GM21737 (cell line): ENCODE measurements at regions not wholly inside any gene's neighbourhood (a gene's known extent, or its start where the extent isn't known, plus 50 kb on each side); places are given as distances from the start of the nearest gene placed in this dataset.

Source experiments
- ATAC-seq: cut with Tn5 transposase; IDR thresholded peaks from one replicate; pipeline ENCODE4 v1.9.1; 2021; ENCODE audit warnings: mild to moderate bottlenecking, moderate library complexity; ENCODE audit not compliant: unreplicated experiment

DNA sequence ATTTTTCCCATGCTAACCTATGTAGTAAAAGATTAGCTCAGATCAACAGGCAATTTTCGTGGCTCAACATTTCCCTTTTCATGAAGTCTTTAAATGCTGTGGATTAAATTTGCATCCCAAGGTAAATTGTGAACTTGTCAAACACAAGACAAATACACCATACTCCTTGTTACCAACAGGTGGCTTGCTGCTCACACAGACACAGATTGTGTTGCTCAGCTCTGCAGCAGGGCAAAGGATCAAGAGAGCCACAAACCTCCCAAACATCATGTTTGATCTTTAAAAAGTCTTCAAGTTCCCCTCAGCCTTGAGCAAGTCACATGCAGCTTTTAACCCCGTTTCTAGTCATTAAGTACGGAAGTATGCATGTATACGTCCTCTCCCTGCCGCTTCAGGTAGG, 119.6 kb upstream of the CNTNAP4 start:
- ATAC-seq, result no peak

DNA sequence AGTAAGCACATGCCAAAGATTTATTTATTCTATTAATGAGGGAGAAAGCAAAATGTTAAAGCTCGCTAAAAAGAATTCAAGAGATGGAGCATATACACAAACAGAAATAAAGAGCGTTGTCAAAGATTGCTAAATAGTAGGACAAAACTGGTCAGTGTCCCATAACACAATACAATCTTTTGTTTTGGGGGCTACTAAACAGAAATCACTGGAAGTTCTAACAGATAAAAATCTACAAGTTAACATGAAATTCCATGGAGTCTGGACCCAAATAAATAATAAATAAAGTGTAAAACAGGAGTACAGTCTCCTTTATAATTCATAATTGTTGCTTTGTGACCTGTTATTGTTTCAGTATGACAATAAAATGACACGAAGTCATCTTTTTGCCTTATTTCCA, 115.2 kb upstream of the CNTNAP4 start:
- ATAC-seq, result no peak

DNA sequence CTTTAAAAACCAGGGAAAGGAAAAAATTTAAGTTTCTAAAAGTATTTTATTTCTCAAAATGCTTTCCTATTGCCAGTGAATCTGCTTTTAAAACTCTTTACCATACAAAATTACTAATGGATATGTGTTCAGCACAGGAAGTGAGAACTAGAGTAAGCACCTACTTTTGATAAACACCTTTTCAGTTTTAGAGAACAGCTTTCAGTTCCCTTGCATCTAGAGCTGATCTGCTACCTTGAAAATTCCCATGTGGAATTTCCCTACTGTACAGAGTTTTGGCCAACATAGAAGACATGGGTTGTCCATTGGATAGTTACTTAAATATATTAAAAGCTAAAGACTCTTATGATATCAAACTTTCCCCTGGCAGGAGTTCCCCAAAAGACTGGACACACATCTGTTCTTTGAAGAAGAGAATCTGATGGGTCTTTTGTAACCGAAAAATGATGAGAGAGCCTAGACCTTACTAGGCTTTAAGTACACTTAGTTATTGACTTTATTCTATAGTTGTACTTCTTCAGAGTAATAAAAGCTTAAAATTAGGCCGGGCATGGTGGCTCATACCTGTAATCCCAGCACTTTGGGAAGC, 112.1 kb upstream of the CNTNAP4 start:
- no peak for ATAC-seq

GRCh38 chr16:76175718-76176117, 101.5 kb upstream of the CNTNAP4 start:
- ATAC-seq, result no peak

GRCh38 chr16:76176153-76176552, 101.0 kb upstream of the CNTNAP4 start:
- ATAC-seq, result peak; percentile 86

GRCh38 chr16:76176616-76177015, 100.6 kb upstream of the CNTNAP4 start:
- no peak for ATAC-seq

- ATAC-seq, result no peak
These were observed 95.1 kb upstream of the CNTNAP4 start for GRCh38 chr16:76182041-76182635.

DNA sequence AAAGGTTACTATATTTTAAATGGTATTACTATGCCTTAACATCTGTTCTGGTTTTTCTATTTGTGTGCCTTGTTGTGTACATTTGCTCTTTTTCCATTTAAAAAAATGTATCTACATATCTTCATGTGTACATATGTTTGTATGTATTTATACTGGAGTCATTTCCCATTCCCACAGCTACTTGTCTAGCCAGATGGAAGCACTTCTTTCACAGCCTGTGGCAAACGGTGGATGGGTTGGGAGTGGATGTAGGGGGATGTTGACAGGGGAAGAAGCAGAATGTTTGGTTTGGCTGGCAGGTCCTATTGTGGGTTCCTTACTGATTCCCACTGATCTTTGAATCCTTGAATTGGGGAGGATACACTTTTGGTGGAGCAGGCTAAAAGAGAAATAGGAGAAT, 93.6 kb upstream of the CNTNAP4 start:
- no peak for ATAC-seq

DNA sequence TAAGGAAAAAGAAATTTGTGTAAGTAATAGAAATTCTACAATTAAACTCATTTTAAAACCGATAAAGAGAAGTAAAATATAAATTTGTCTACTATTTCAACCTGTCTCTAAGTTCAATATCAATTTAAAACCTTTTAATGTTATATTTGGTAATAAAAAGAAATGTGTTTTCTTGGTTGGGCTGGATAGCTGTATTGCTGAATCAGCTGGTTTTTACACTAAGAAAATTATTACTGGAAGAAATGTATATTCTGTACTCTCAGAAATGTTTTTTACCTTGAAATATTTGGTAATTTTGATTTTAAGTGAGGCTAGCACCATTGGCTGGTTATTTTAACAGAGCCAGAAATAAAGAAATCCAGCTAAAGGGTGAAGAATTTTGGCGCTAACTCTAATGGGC, 87.1 kb upstream of the CNTNAP4 start:
- ATAC-seq, result no peak

DNA sequence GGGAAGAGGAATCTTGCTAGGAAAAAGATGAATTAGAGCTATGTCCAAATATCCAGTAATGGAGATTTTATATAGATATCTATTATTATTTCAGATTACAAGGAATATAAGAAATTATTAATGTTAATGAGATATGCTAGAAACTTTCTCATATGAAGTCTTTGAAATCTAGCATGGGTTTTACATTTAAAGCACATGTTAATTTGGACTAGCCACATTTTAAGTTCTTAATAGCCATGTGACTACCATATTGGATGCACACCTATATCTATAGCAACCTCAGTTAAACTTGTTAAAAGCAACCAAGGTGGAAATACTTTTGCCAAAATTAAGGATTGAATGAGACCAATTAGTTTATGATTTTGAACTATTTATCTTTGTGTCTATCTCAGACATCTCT, 86.7 kb upstream of the CNTNAP4 start:
- ATAC-seq, result no peak

DNA sequence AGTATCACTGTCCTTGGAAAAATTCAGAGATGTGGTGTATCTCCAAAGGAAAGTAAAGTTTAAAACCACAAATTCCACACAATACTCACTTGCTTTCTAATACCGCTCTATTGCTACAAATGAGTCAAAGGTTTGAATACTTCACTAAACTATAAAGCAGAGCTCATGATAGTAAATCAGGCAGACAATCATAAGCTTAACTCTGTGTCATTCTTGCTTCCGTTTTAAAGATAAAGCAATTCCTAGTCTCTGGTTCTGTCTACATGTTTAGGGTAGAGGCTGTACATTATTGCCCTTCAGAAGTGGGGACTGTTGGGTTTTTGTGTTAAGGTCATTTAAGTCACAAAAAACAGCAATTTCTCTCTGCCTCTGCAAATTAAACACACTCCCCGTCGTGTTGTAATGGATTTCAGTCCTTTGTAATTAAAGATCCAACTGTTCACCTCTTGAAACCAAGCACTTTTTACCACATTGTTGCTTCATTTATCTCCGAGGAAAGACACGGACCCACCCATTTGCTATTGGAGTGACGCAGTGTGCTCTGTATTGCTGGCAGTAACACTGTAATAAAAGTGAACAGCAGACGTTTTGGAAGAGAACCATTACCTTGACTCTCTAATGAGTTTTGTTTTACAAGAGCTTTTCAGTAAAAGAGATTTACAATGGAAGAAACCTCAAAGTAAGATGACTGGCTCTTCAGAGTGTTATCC, 83.1 kb upstream of the CNTNAP4 start:
- no peak for ATAC-seq

- ATAC-seq, result no peak
These were observed 82.6 kb upstream of the CNTNAP4 start for GRCh38 chr16:76194616-76195015.

DNA sequence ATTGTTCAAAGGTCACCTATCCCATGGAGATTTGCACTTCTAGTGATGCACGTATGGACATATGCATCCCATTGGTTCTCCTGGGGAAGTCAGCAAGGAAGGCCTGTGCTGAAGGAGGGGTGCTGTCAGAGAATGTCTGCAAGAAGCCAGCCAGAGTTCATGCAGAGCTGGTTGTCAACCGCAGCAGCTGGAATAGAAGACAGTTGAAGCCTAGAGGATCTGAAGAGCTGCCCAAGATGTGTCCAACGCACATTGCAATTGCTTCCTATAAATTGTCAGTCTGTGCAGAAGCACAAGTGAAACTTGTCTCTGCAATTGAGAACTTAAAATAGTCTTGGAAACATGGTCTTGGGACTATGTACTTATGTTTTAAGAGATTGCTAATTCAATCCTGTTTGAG, 82.1 kb upstream of the CNTNAP4 start:
- ATAC-seq, result no peak

DNA sequence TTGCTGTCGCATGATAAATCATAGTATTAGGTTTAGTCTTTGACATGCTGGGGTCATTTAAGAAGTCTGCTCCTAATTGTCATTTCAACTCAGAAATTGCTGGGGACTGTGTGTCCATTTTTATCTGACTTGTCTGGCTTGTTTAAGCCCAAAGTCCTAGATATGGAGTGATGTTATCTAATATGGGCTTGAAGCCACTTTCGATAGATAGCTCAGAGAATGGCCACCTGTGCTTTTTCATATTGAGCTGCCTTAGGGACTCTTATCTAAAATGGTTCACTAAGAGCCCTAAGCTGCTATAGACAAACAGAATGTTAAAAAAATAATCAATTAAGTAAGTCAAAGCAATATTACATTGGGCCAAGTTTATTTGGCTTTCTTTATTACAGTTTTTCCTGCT, 81.6 kb upstream of the CNTNAP4 start:
- ATAC-seq, result no peak

DNA sequence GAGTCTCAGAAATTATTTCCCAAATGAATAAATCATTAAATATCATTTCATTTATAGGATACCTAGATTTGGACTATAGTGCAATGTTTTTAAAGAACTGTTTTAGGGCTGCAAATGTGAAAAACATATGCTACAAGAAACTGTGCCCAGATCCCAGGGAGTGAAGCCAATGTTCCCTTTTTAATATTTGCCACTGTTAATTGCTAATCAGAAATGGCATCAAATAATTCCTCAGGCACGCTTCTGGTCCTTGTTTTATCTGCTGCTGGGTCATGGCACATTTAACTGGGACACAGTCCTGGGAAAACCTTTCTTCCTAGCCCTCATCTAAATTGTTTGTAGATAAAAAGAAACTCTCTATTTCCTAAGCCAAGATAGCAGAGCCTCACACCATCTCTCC, 79.3 kb upstream of the CNTNAP4 start:
- no peak for ATAC-seq

DNA sequence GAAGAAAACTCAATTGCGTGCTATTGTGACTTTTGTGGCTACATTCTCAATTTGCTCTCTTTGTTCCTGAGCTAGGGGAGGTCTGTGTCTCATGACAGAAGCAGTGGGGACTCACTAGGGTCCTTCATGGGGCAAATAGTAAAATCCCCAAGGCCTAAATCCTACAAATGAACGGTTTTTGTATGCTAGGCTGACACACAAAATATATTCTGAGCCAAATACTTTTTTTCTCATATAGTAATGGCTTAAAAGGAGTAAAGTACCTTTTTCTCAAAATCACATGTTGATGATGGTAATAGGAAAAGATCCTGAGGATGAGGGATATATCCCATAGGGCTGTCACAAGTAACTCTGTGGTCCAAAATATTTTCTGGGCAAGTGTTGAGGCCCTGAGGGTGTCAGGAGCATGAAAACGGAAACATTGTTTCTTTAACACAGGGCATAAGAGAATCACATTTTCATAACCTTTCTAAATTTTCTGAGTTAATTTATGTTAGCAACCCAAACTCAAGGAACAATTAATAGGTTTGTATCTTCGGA, 77.5 kb upstream of the CNTNAP4 start:
- no peak for ATAC-seq

- ATAC-seq, result no peak
These were observed 75.8 kb upstream of the CNTNAP4 start for GRCh38 chr16:76201385-76201784.

DNA sequence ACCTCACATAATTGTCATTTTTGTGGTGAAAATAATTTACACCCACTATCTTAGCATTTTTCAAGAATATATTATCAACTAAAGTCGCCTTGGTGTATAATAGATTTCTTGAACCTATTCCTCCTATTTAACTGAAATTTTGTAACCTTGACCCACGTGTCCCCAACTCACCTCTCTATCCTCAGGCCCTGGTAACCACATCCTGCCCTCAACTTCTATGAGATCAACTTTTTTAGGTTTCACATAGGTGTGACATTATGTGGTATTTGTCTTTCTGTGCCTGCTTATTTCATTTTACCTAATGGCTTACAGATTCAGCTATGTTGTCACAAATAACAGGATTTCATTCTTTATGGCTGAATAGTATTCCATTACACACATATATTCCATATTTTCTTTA, 73.0 kb upstream of the CNTNAP4 start:
- ATAC-seq, result no peak

DNA sequence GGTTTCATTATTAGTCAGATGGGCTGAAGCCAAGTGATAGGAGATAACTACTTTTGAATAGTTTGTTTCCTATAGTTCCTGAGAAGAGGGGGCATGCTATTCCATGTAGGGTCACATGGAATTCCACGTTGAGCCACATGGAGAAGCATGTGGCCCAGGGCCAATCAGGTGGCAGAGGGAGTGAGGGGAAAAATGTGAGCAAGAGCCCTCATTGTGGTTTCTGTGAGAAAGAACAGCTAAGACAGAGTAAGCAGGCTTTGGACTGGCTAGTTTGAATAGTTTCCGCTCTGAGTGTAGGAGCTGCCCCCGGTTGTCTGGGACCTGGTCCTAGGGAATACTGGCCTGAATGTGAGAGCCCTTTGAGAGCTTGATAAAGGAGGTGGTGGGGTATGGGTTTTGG, 69.9 kb upstream of the CNTNAP4 start:
- ATAC-seq, result no peak

DNA sequence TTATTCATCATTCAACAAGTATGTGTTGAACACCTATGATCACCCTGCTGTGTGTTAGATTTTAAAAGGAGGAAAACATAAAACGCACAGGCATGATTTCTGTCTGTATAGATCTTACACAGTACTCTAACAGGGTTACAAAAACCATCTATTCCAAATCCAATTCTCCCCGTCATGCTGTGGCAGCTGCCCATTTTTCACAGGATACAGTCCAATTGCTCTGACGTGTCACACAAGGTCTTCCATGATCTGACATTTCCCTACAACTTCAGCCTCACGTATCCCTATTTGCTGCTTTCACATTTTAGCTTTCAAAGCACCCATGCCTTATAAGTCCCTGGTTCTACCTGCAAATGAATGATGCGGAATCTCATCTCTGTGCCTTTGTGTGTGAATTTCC, 67.0 kb upstream of the CNTNAP4 start:
- ATAC-seq, result no peak

- ATAC-seq, result no peak
These were observed 63.3 kb upstream of the CNTNAP4 start for GRCh38 chr16:76213860-76214259.

DNA sequence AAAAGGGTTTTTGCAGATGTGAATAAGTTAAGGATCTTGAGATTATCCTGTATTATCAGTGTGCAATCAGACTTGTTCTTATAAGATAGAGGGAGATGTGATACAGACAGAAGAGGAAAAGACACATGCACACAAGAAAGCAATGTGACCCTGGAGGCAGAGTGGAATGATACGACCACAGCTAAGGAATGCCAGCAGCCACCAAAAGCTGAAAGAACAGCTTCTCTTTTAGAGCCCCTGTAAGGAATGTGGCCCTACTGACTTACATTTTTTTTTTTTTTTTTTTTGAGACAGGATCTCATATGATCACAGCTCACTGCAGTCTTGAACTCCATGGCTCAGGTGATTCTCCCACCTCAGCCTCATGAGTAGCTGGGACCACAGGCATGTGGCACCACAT, 62.3 kb upstream of the CNTNAP4 start:
- ATAC-seq, result no peak
